ENCODE measurements at regions not wholly inside any gene's neighbourhood (a gene's known extent, or its start where the extent isn't known, plus 50 kb on each side); places are given as distances from the start of the nearest gene placed in this dataset.

GRCh38 chr6:112401083-112401482 is 54.0 kb downstream of the RFPL4B start:
- no peak for TF ChIP-seq NFE2L2 (conservative IDR thresholded peaks at IDR 0.05; ENCODE audit: low read length)
- TF ChIP-seq HOXB5 (CRISPR knock-in tag; IDR thresholded peaks at IDR 0.05): no peak
- TF ChIP-seq CTCF (IDR thresholded peaks at IDR 0.05): no peak

Measured in A549 (cell line).